Keratinocyte (primary cell): ENCODE measurements at regions not wholly inside any gene's neighbourhood (a gene's known extent, or its start where the extent isn't known, plus 50 kb on each side); places are given as distances from the start of the nearest gene placed in this dataset.

Source experiments
- DNase-seq: peaks from one replicate; pipeline ENCODE4 v3.0.0-alpha.2; 2011; ENCODE audit warnings: low read depth, missing footprints, low spot score
- FAIRE-seq: peaks from 2 replicates; lab custom pipeline; 2011; peaks lifted over from hg19 to GRCh38; lab: Jason Lieb, UNC
- H2AFZ ChIP-seq: 2 replicates; pipeline ENCODE4 v1.6.0; 2012; ENCODE audit warnings: low read length, control low read depth, inconsistent platforms; ENCODE audit not compliant: control insufficient read depth
- H3K27ac ChIP-seq: 2 replicates; pipeline ENCODE4 v1.5.1; 2011; ENCODE audit warnings: low read length; ENCODE audit not compliant: control insufficient read depth, insufficient read depth
- H3K27me3 ChIP-seq: 3 replicates; pipeline ENCODE4 v1.6.0; 2011; ENCODE audit warnings: low read length; ENCODE audit not compliant: control insufficient read depth, insufficient read depth; ENCODE audit errors: extremely low read depth
- H3K36me3 ChIP-seq, 2 experiments: 2 replicates in 1 of 2; 3 replicates in 1 of 2; pipeline ENCODE4 v1.5.1; 2011; ENCODE audit warnings: low read length in 2 of 2, mild to moderate bottlenecking in 1 of 2; ENCODE audit not compliant: control insufficient read depth in 2 of 2, insufficient read depth in 2 of 2; ENCODE audit errors: extremely low read depth in 1 of 2
- H3K4me1 ChIP-seq: 3 replicates; pipeline ENCODE4 v1.5.1; 2011; ENCODE audit warnings: low read length; ENCODE audit not compliant: control insufficient read depth, insufficient read depth; ENCODE audit errors: extremely low read depth
- H3K4me2 ChIP-seq: 3 replicates; pipeline ENCODE4 v1.6.0; 2011; ENCODE audit warnings: low read depth, low read length; ENCODE audit not compliant: control insufficient read depth, insufficient read depth; ENCODE audit errors: extremely low read depth
- H3K4me3 ChIP-seq, 3 experiments: fragments of 200-600 bp in 1 of 3; sonication (generic) in 1 of 3; 2 replicates in 2 of 3; 3 replicates in 1 of 3; pipeline ENCODE4 v1.5.1; 2011 to 2016; ENCODE audit warnings: low read length in 3 of 3, mild to moderate bottlenecking in 3 of 3, control low read depth in 2 of 3, inconsistent platforms in 1 of 3, low read depth in 1 of 3, mixed read lengths in 1 of 3, mixed run types in 1 of 3, moderate library complexity in 1 of 3; ENCODE audit not compliant: control insufficient read depth in 2 of 3, insufficient read depth in 2 of 3; ENCODE audit errors: extremely low read depth in 1 of 3
- H3K79me2 ChIP-seq: 2 replicates; pipeline ENCODE4 v1.6.0; 2012; ENCODE audit warnings: low read length; ENCODE audit not compliant: control insufficient read depth, insufficient read depth
- H3K9ac ChIP-seq: 3 replicates; pipeline ENCODE4 v1.6.0; 2011; ENCODE audit warnings: low read length; ENCODE audit not compliant: control insufficient read depth, insufficient read depth; ENCODE audit errors: extremely low read depth
- H3K9me1 ChIP-seq: 3 replicates; pipeline ENCODE4 v1.6.0; 2011; ENCODE audit warnings: low read length; ENCODE audit not compliant: control insufficient read depth, insufficient read depth; ENCODE audit errors: extremely low read depth
- H3K9me3 ChIP-seq: 2 replicates; pipeline ENCODE4 v1.5.1; 2012; ENCODE audit warnings: low read depth, low read length; ENCODE audit not compliant: control insufficient read depth
- H4K20me1 ChIP-seq: 3 replicates; pipeline ENCODE4 v1.6.0; 2011; ENCODE audit warnings: low read length; ENCODE audit not compliant: control insufficient read depth, insufficient read depth; ENCODE audit errors: extremely low read depth
- EZH2 ChIP-seq: IDR thresholded peaks from one replicate; pipeline ENCODE4 v1.6.1; 2012; ENCODE audit warnings: inconsistent platforms, mild to moderate bottlenecking, low read length, moderate library complexity
- dilution Hi-C: fragments of 300-500 bp; cut with MboI; formaldehyde crosslinking; loops from one replicate; pipeline ENCODE4 v1.7.0; 2020; ENCODE audit warnings: low sequenced_read_pairs; ENCODE audit not compliant: extremely low pct_ligation_motif_present
- TF ChIP-seq, protein P1 (sequence below), 3 experiments: IDR thresholded peaks in 1 of 3; conservative IDR thresholded peaks in 1 of 3; optimal IDR thresholded peaks in 1 of 3; 2 replicates in 2 of 3; 3 replicates in 1 of 3; pipeline versions ENCODE3 to v1.5.1; 2011; ENCODE audit warnings: low read length in 3 of 3, mild to moderate bottlenecking in 3 of 3, moderate library complexity in 2 of 3, control low read depth in 1 of 3, inconsistent platforms in 1 of 3; ENCODE audit not compliant: insufficient read depth in 2 of 3; ENCODE audit errors: extremely low read depth in 1 of 3

DNA sequence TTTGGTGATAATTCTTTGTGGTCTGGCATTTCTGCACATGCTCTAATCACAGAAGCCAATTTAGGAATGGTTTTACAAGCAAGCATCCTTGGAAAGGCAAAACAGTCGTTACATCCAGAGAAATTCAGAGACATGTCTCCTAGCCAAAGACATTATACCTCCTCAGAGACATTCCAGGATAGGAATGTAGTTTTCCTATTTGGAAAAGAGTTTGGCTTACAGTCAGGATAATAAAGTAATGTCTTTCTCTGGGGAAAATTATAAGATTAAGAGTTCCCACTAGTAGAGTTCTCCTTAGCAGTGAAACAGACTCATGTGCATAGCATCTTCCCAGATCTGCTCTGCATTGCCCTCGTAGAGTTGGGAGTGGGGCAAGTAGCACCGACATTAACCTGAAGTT lies 753.6 kb upstream of the TMEFF2 start:
- no peak for TF ChIP-seq EZH2
- TF ChIP-seq, protein P1, sequence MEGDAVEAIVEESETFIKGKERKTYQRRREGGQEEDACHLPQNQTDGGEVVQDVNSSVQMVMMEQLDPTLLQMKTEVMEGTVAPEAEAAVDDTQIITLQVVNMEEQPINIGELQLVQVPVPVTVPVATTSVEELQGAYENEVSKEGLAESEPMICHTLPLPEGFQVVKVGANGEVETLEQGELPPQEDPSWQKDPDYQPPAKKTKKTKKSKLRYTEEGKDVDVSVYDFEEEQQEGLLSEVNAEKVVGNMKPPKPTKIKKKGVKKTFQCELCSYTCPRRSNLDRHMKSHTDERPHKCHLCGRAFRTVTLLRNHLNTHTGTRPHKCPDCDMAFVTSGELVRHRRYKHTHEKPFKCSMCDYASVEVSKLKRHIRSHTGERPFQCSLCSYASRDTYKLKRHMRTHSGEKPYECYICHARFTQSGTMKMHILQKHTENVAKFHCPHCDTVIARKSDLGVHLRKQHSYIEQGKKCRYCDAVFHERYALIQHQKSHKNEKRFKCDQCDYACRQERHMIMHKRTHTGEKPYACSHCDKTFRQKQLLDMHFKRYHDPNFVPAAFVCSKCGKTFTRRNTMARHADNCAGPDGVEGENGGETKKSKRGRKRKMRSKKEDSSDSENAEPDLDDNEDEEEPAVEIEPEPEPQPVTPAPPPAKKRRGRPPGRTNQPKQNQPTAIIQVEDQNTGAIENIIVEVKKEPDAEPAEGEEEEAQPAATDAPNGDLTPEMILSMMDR (optimal IDR thresholded peaks at IDR 0.05 in 1 of 3, IDR thresholded peaks at IDR 0.05 in 1 of 3, conservative IDR thresholded peaks at IDR 0.05 in 1 of 3; ENCODE audit: extremely low read depth in 1 of 3, insufficient read depth in 2 of 3, low read length in 3 of 3): no peak
- H4K20me1 ChIP-seq: no peaks in the 10 kb centered on the region
- dilution Hi-C loops: no loop called here
- no peak for DNase-seq
- no peak overlapping the region for H3K4me3 ChIP-seq
- no peak overlapping the region for H3K9ac ChIP-seq
- FAIRE-seq: no peak
- no peak overlapping the region for H3K27ac ChIP-seq
- H3K79me2 ChIP-seq: no peaks in the 10 kb centered on the region
- no peaks in the 10 kb centered on the region for H3K36me3 ChIP-seq
- H3K27me3 ChIP-seq: no peaks in the 10 kb centered on the region
- H3K9me3 ChIP-seq: no peaks in the 10 kb centered on the region
- no peaks in the 10 kb centered on the region for H3K9me1 ChIP-seq
- no peak overlapping the region for H3K4me2 ChIP-seq
- H3K4me1 ChIP-seq: no peaks in the 10 kb centered on the region
- no peak overlapping the region for H2AFZ ChIP-seq

DNA sequence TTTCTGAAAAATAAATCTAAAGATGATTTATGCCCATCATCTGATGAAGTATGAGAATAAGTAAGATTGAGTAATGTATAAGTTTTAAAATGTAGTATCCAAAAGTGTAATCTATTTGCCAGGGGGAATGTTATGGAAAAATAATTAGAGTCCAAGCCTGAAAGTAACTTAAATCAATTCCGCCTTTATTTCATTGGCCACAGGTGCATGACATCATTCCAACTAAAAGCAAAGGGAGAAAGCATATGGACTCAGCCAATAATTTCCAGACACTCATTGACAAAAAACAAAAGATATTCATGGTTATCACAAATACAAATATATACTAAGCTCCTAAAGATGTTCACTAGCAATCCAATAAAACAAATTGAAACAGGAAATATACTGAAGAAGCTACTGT lies 752.6 kb upstream of the TMEFF2 start:
- Histone ChIP-seq H3K9ac (no peak overlapping the region), H3K9me1 (no peaks in the 10 kb centered on the region), H3K36me3 (no peaks in the 10 kb centered on the region), H3K4me3 (no peak overlapping the region), H3K4me2 (no peak overlapping the region), H3K27ac (no peak overlapping the region), H3K27me3 (no peaks in the 10 kb centered on the region), H3K79me2 (no peaks in the 10 kb centered on the region), H3K9me3 (no peaks in the 10 kb centered on the region), H4K20me1 (no peaks in the 10 kb centered on the region), H2AFZ (no peak overlapping the region), H3K4me1 (no peaks in the 10 kb centered on the region)
- dilution Hi-C loops: no loop called here
- DNase-seq (no peak), FAIRE-seq (no peak)
- TF ChIP-seq EZH2: no peak
- TF ChIP-seq, protein P1 (optimal IDR thresholded peaks at IDR 0.05 in 1 of 3, IDR thresholded peaks at IDR 0.05 in 1 of 3, conservative IDR thresholded peaks at IDR 0.05 in 1 of 3; ENCODE audit: extremely low read depth in 1 of 3, insufficient read depth in 2 of 3, low read length in 3 of 3): no peak
